HepG2 (cell line): ENCODE measurements at regions not wholly inside any gene's neighbourhood (a gene's known extent, or its start where the extent isn't known, plus 50 kb on each side); places are given as distances from the start of the nearest gene placed in this dataset.

Source experiments
- BRF2 ChIP-seq: sonication (generic); formaldehyde crosslinking; IDR thresholded peaks from 2 replicates; pipeline ENCODE4 v1.8.1; 2022; ENCODE audit warnings: mild to moderate bottlenecking, missing genetic modification reagents
- CTCF ChIP-seq: sonication (generic); formaldehyde crosslinking; IDR thresholded peaks from 2 replicates; pipeline ENCODE4 v1.5.0; 2020; ENCODE audit warnings: mild to moderate bottlenecking, missing genetic modification reagents, moderate library complexity
- EP300 ChIP-seq, 3 experiments: sonication (generic) in 1 of 3; formaldehyde crosslinking in 1 of 3; IDR thresholded peaks; 2 replicates each; pipeline versions ENCODE4 v1.5.1 to v1.6.1; 2011 to 2020; ENCODE audit warnings: low read depth in 2 of 3, low read length in 2 of 3, borderline replicate concordance in 1 of 3, improper control_type of control experiment in 1 of 3, mild to moderate bottlenecking in 1 of 3, missing genetic modification reagents in 1 of 3, moderate library complexity in 1 of 3
- JUND ChIP-seq: sonication (generic); formaldehyde crosslinking; IDR thresholded peaks from 2 replicates; pipeline ENCODE4 v1.8.0; 2022; ENCODE audit warnings: mild to moderate bottlenecking, missing genetic modification reagents
- NR2F2 ChIP-seq: IDR thresholded peaks from 2 replicates; pipeline ENCODE4 v1.6.1; 2012; ENCODE audit warnings: low read depth, inconsistent platforms, borderline replicate concordance
- PHF8 ChIP-seq: sonication (generic); formaldehyde crosslinking; IDR thresholded peaks from 2 replicates; pipeline ENCODE4 v1.5.0; 2020; ENCODE audit warnings: missing genetic modification reagents
- RXRA ChIP-seq: sonication (generic); formaldehyde crosslinking; IDR thresholded peaks from 2 replicates; pipeline ENCODE4 v1.5.1; 2020; ENCODE audit warnings: missing genetic modification reagents
- ZBTB33 ChIP-seq: sonication (generic); formaldehyde crosslinking; IDR thresholded peaks from 2 replicates; pipeline ENCODE4 v1.4.0; 2020; ENCODE audit warnings: missing genetic modification reagents
- ZNF543 ChIP-seq: sonication (generic); formaldehyde crosslinking; IDR thresholded peaks from 2 replicates; pipeline ENCODE4 v1.4.0; 2020; ENCODE audit warnings: mild to moderate bottlenecking, missing genetic modification reagents
- ZNF703 ChIP-seq: sonication (generic); formaldehyde crosslinking; IDR thresholded peaks from 2 replicates; pipeline ENCODE4 v1.5.1; 2020; ENCODE audit warnings: missing genetic modification reagents, mild to moderate bottlenecking, moderate library complexity, borderline replicate concordance

GRCh38 chr17:12310811-12311210 is 290.1 kb downstream of the MAP2K4 start:
- TF ChIP-seq ZNF703 (no peak), CTCF (CRISPR knock-in tag) (no peak), ZNF543 (no peak), JUND (CRISPR knock-in tag) (no peak), ZBTB33 (CRISPR knock-in tag) (no peak), NR2F2 (no peak), PHF8 (CRISPR knock-in tag) (no peak), EP300 (IDR thresholded peaks at IDR 0.05; ENCODE audit: low read depth in 2 of 2, low read length in 2 of 2) (no peak), EP300 (CRISPR knock-in tag; IDR thresholded peaks at IDR 0.05; ENCODE audit: borderline replicate concordance) (no peak), BRF2 (CRISPR knock-in tag) (no peak), RXRA (no peak)
